Large intestine (tissue), 3 donors: ENCODE measurements at regions not wholly inside any gene's neighbourhood (a gene's known extent, or its start where the extent isn't known, plus 50 kb on each side); places are given as distances from the start of the nearest gene placed in this dataset.
A peak's percentile ranks its signal among the peaks of the same experiment; 100 is the strongest.

Source experiments
- DNase-seq, 2 donors: peaks; one replicate each; pipeline versions ENCODE4 v3.0.0 to v3.0.0-alpha.2; 2013
- H3K27ac ChIP-seq: one replicate; pipeline ENCODE4 v1.5.1; 2013; ENCODE audit warnings: low read length
- H3K27me3 ChIP-seq: 2 replicates; pipeline ENCODE4 v1.6.1; 2013; ENCODE audit warnings: low read length; ENCODE audit not compliant: control insufficient read depth, insufficient read depth
- H3K36me3 ChIP-seq: 2 replicates; pipeline ENCODE4 v1.6.1; 2013; ENCODE audit warnings: low read length; ENCODE audit not compliant: control insufficient read depth, insufficient read depth
- H3K4me1 ChIP-seq: one replicate; pipeline ENCODE4 v1.6.1; 2013; ENCODE audit warnings: low read length; ENCODE audit not compliant: control insufficient read depth, insufficient read depth
- H3K4me3 ChIP-seq: one replicate; pipeline ENCODE4 v1.5.1; 2013; ENCODE audit warnings: low read length
- H3K9me3 ChIP-seq: one replicate; pipeline ENCODE4 v1.6.1; 2013; ENCODE audit warnings: mild to moderate bottlenecking, low read depth, low read length, moderate library complexity; ENCODE audit not compliant: control insufficient read depth
- WGBS: methylation state at CpG from one replicate; pipeline ENCODE4 v1.1.5; 2013; ENCODE audit warnings: low lambda C conversion rate; ENCODE audit not compliant: insufficient coverage; 5-methylcytosine and 5-hydroxymethylcytosine counted together

- no CpG with 5 or more reads among the region's 2 CpGs for WGBS
- no peak for DNase-seq
Measured at GRCh38 chr18:55876254-55876653, 288.3 kb upstream of the TCF4 start.

GRCh38 chr18:55875371-55875901 lies 287.4 kb upstream of the TCF4 start:
- Histone ChIP-seq H3K36me3 (no peaks in the 10 kb centered on the region), H3K4me3 (no peak overlapping the region), H3K27me3 (no peaks in the 10 kb centered on the region), H3K4me1 (no peaks in the 10 kb centered on the region), H3K9me3 (no peaks in the 10 kb centered on the region), H3K27ac (no peak overlapping the region)
- WGBS: no CpG with 5 or more reads among the region's 3 CpGs
- DNase-seq: peak in 1 of 2 donors; percentile 6

More at GRCh38 chr18:55876254-55876653, 288.3 kb upstream of the TCF4 start:
- Histone ChIP-seq H3K27me3 (no peaks in the 10 kb centered on the region), H3K4me3 (no peak overlapping the region), H3K4me1 (no peaks in the 10 kb centered on the region), H3K27ac (no peak overlapping the region), H3K36me3 (no peaks in the 10 kb centered on the region), H3K9me3 (no peaks in the 10 kb centered on the region)

GRCh38 chr18:55869556-55870501 lies 281.8 kb upstream of the TCF4 start:
- no peaks in the 10 kb centered on the region for H3K36me3 ChIP-seq
- DNase-seq: no peak
- 83% methylated on average over 2 of the region's 7 CpGs for WGBS
- no peaks in the 10 kb centered on the region for H3K4me1 ChIP-seq
- H3K27me3 ChIP-seq: no peaks in the 10 kb centered on the region
- no peak overlapping the region for H3K4me3 ChIP-seq
- no peak overlapping the region for H3K27ac ChIP-seq
- no peaks in the 10 kb centered on the region for H3K9me3 ChIP-seq

GRCh38 chr18:55868909-55869308 lies 280.9 kb upstream of the TCF4 start:
- no peak overlapping the region for H3K27ac ChIP-seq
- no peaks in the 10 kb centered on the region for H3K9me3 ChIP-seq
- H3K27me3 ChIP-seq: no peaks in the 10 kb centered on the region
- H3K4me1 ChIP-seq: no peaks in the 10 kb centered on the region
- WGBS: no CpG with 5 or more reads among the region's 1 CpG
- H3K4me3 ChIP-seq: no peak overlapping the region
- no peak for DNase-seq
- H3K36me3 ChIP-seq: no peaks in the 10 kb centered on the region

- Histone ChIP-seq H3K9me3 (no peaks in the 10 kb centered on the region), H3K4me3 (no peak overlapping the region), H3K4me1 (no peaks in the 10 kb centered on the region), H3K27ac (no peak overlapping the region), H3K27me3 (no peaks in the 10 kb centered on the region), H3K36me3 (no peaks in the 10 kb centered on the region)
- no peak for DNase-seq
- no CpG with 5 or more reads among the region's 7 CpGs for WGBS
Measured at GRCh38 chr18:55866886-55867285, 278.9 kb upstream of the TCF4 start.

GRCh38 chr18:55866006-55866405 lies 278.0 kb upstream of the TCF4 start:
- 77% methylated on average over 5 of the region's 7 CpGs for WGBS
- H3K9me3 ChIP-seq: no peaks in the 10 kb centered on the region
- H3K4me3 ChIP-seq: no peak overlapping the region
- no peak for DNase-seq
- no peaks in the 10 kb centered on the region for H3K36me3 ChIP-seq
- no peaks in the 10 kb centered on the region for H3K27me3 ChIP-seq
- H3K27ac ChIP-seq: no peak overlapping the region
- H3K4me1 ChIP-seq: no peaks in the 10 kb centered on the region

- DNase-seq: no peak
- Histone ChIP-seq H3K27me3 (no peaks in the 10 kb centered on the region), H3K27ac (no peak overlapping the region), H3K9me3 (no peaks in the 10 kb centered on the region), H3K4me1 (no peaks in the 10 kb centered on the region), H3K36me3 (no peaks in the 10 kb centered on the region), H3K4me3 (no peak overlapping the region)
- 0% methylated on average over 1 of the region's 1 CpG for WGBS
Measured at GRCh38 chr18:55864281-55864680, 276.3 kb upstream of the TCF4 start.

- Histone ChIP-seq H3K36me3 (no peaks in the 10 kb centered on the region), H3K4me3 (no peak overlapping the region), H3K4me1 (no peaks in the 10 kb centered on the region), H3K27me3 (no peaks in the 10 kb centered on the region), H3K27ac (no peak overlapping the region), H3K9me3 (no peaks in the 10 kb centered on the region)
- peak in 1 of 2 donors; percentile 8 for DNase-seq
- 47% methylated on average over 6 of the region's 7 CpGs for WGBS
Measured at GRCh38 chr18:55863876-55864275, 275.9 kb upstream of the TCF4 start.

- H3K9me3 ChIP-seq: no peaks in the 10 kb centered on the region
- H3K27ac ChIP-seq: no peak overlapping the region
- no peaks in the 10 kb centered on the region for H3K4me1 ChIP-seq
- no peak for DNase-seq
- no peak overlapping the region for H3K4me3 ChIP-seq
- H3K36me3 ChIP-seq: no peaks in the 10 kb centered on the region
- WGBS: no CpG with 5 or more reads among the region's 4 CpGs
- H3K27me3 ChIP-seq: no peaks in the 10 kb centered on the region
Measured at GRCh38 chr18:55863391-55863706, 275.4 kb upstream of the TCF4 start.

GRCh38 chr18:55862693-55863390 lies 274.9 kb upstream of the TCF4 start:
- no peaks in the 10 kb centered on the region for H3K27me3 ChIP-seq
- WGBS: 85% methylated on average over 11 of the region's 20 CpGs
- no peak overlapping the region for H3K27ac ChIP-seq
- no peaks in the 10 kb centered on the region for H3K36me3 ChIP-seq
- no peak for DNase-seq
- H3K9me3 ChIP-seq: no peaks in the 10 kb centered on the region
- no peak overlapping the region for H3K4me3 ChIP-seq
- H3K4me1 ChIP-seq: no peaks in the 10 kb centered on the region
